ENCODE measurements at regions not wholly inside any gene's neighbourhood (a gene's known extent, or its start where the extent isn't known, plus 50 kb on each side); places are given as distances from the start of the nearest gene placed in this dataset.
A peak's percentile ranks its signal among the peaks of the same experiment; 100 is the strongest.

GRCh38 chr12:89954259-89954658 lies 245.6 kb upstream of the ATP2B1 start:
- no peak for DNase-seq (ENCODE audit: low read depth)

GRCh38 chr12:89951694-89952060 lies 243.0 kb upstream of the ATP2B1 start:
- DNase-seq (ENCODE audit: low read depth), result no peak

- no peak for DNase-seq (ENCODE audit: low read depth)
Observed at GRCh38 chr12:89951050-89951693, 242.5 kb upstream of the ATP2B1 start.

DNA sequence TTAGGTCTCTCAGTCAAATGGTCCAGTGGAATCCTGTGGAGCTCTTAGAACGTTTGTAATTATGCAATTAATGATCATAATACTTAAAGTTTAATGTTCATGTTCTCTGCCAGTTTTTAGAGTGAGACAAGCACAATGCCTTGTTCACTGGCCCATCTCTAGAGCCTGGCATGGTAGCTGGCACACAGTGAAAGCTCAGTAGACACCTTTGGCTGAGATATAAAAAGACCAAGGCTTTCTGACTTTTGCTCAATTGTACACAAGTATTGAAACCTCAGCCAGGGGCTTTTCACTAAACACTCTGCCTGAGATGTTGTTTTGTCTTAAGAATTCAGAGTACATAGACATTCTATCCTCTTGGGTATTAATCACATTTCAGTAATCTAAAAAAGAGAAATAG lies 241.8 kb upstream of the ATP2B1 start:
- no peak for DNase-seq (ENCODE audit: low read depth)

GRCh38 chr12:89949457-89950195 lies 241.0 kb upstream of the ATP2B1 start:
- DNase-seq (ENCODE audit: low read depth), result peak; percentile 25

- no peak for DNase-seq (ENCODE audit: low read depth)
Observed at GRCh38 chr12:89948271-89949175, 239.9 kb upstream of the ATP2B1 start.

GRCh38 chr12:89947437-89948270 lies 239.0 kb upstream of the ATP2B1 start:
- no peak for DNase-seq (ENCODE audit: low read depth)

DNA sequence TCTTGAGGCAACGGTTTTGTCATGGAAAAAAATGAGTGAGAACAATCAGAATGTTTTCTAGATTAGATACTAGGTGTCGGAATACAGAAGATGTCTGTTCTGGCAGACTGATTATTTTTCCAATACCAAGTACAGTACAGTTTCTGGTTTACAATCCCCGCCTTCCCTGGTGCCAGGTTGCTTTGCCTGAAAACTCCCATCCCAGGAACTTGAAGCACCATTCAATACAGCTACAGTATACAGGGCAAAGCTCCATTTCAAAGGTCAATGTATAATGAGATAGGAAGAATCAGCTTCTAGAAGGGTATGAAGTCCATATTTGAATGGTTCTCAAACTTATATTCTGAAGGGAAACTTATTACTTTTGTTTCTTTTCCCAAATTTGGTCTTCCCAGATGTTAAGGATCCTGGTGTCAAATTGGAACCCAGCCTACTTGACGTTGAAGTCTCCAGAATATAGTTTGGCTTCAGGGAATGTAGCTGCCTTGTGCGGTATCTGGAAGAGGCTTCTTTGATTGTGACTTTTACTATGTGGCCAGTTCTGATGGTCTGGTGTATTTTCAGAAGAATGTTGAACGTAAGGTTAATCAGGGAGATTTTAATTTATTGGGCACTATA lies 238.0 kb upstream of the ATP2B1 start:
- DNase-seq (ENCODE audit: low read depth), result no peak

DNA sequence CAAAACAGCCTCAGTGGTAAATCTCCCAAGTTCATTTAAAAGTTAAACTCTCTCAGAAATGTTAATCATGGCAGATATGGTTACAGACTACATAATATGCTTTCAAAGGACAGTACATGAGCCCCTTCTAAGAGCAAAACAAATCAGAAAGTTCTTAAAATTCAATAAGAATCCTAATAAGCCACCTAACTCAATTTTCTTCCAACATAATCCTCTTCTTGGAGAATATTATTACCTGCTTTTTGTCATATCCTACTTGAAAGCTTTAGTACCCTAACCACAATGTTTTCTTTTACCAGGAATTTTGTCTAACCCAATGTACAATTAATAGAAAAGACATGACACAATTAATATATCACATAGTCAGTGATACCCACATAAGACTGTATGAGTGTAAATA lies 236.5 kb upstream of the ATP2B1 start:
- DNase-seq (ENCODE audit: low read depth), result no peak

- no peak for DNase-seq (ENCODE audit: low read depth)
Observed at GRCh38 chr12:89943463-89943862, 234.8 kb upstream of the ATP2B1 start.

DNA sequence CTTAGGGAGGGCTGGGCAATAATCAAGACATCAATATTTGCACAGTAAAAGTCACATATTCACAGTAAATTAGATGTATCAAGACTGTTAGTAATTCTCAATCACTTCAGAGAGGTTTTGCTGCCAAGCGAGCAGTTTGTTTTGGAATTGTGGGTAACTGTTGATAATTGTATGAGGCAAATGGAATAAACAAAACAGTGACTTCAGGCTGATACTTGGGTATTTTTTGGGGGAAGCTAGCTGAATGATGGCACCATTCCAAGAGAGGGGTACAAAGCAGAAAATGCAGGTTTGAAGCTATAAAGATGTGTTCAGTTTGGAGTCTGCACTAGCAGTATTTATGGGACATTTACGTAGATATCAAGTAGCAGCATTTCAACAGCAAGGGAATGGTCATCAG lies 232.8 kb upstream of the ATP2B1 start:
- no peak for DNase-seq (ENCODE audit: low read depth)

DNA sequence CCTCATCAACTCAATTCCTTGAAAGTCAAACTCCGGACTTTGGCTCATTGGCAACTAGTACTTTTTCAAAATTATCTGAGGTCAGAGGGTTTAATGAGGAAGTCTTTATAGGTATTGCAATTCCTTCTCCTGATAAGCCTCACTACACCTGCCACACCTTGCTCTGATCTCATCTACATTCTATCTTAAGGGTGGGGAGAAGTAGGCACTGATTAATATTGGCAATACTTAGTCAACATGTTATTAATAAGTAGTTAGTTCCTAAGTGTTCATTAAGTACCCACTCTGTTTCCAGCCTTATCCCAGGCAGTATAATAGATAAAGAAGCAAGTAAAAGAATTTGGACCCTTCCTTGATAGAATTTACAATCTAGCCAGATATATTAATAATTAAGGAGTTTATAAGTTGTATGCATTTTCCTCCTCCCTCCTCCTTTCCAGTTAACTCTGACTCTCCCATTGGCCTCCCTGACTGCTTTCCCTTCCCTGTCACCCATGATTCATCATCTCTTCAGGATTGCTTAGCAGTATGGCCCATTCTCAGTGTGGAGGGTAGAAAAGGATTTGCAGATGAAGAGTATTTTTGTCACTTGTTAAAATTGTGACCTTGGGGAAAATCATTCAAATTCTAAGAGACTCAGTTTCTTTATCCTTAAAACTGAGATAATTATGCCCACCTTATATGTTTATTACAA lies 231.0 kb upstream of the ATP2B1 start:
- DNase-seq (ENCODE audit: low read depth), result no peak

- DNase-seq (ENCODE audit: low read depth), result no peak
Observed at GRCh38 chr12:89936631-89937030, 228.0 kb upstream of the ATP2B1 start.

DNA sequence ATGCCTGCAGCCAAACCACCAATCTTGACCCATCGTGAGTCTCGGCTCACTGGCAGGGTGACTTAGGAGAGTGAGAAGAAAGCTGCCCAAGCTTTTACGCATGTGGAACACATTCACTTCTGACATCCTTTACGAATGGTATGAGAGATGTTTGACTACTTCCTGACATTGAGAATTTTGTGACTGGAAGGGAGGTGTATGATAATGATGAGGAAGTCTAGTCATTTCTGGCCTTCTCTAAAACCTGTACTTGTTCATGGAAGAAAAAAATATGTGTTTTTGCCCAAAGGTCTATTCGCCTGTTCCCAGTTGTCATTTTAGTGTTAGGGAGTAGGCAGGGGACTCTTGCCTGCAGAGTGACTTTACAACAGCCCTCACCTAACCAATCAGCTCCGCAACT lies 227.2 kb upstream of the ATP2B1 start:
- no peak for DNase-seq (ENCODE audit: low read depth)

- no peak for DNase-seq (ENCODE audit: low read depth)
Observed at GRCh38 chr12:89933911-89934310, 225.3 kb upstream of the ATP2B1 start.

DNA sequence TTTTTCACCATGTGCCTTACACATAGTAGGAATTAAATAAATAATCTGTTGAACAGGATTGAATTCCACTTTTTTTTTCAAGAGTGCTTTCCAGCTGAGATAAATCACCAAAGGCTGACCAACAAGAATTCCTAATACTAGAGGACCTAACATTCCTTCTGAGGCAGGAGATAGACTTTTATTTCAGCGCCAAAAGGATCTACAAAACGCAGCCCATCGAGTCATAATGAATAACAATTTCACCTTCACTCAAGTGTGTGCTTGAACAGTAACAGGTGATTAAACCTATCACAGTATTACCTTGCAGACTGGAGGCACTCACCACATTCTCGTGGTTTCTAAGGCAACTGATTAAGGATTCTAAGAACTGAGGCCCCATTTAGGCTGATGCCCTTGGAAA lies 224.3 kb upstream of the ATP2B1 start:
- no peak for DNase-seq (ENCODE audit: low read depth)

DNA sequence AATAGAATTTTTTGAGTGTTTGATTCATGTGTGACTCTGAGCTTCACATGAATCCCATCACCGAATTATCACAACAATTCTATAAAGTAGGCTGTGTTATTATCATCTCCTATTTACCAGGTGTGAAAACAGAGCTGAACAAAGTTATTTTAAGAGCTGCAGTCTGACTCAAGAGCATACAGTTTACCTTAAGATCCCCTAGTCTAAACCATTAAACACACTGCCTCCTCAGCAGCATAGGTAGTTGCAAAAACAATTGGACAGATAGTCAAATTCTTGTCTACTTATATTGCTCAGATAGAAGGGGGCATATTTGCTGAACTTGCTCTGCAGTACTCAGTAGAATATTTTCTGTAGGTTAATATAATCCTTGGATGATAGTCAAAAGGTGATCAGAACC lies 219.8 kb upstream of the ATP2B1 start:
- no peak for DNase-seq (ENCODE audit: low read depth)

- no peak for DNase-seq (ENCODE audit: low read depth)
Observed at GRCh38 chr12:89927226-89927698, 218.6 kb upstream of the ATP2B1 start.

DNA sequence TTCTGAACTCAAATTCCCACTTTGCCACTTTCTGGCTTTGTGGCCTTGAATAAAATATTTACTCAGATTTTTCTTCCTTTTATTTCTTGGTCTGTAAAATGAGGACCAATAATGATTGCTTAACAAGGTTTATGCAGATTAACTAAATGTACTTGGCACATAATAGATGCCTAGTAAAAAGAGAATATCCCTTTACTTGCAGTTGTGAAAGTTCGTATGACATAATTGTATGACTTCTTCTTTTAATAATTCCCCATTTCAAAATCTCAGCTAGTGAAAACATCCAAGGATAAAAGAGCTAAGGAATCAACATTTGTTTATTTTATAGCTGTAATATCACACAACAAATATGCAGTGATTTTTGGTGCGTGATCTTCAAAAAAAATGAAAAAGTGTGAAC lies 215.6 kb upstream of the ATP2B1 start:
- DNase-seq (ENCODE audit: low read depth), result no peak

DNA sequence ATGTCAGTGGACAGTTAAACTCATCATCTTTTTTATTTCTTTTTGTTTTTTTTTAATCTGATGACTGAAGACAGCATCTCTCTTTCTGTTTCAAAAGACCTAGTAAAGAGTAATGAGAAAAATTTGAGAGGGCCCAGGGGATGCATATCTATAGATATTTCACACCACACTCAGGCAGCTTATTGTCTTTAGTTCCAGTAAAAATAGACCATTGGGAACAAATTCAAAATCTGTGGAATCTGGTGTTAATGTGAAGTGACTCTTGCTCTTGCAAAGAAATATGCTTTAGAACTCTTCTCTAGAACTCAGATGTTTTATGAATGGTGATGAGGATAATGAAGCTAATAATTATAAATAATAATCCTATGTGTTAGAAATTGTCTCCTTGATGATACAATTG lies 214.5 kb upstream of the ATP2B1 start:
- DNase-seq (ENCODE audit: low read depth), result no peak

DNA sequence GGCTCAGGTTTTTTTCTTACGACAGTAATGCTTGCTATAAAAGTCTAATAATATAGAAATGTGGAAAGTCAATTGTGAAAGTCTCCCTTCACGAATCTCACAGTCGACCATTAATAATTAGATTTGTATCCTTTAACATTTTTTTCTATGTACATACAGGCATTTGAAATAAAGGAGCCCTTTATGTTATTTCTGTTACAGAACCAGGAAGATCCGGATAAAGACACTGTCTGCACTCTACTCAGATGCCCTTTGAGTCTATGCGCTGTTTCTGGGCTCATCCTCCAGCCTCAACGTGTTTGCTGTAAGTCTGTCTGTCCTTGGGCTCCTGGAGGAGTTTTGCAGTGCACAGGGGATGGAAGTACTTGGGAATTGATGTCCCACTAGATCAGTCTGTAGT lies 212.2 kb upstream of the ATP2B1 start:
- DNase-seq (ENCODE audit: low read depth), result no peak
